ENCODE measurements at regions not wholly inside any gene's neighbourhood (a gene's known extent, or its start where the extent isn't known, plus 50 kb on each side); places are given as distances from the start of the nearest gene placed in this dataset.

DNA sequence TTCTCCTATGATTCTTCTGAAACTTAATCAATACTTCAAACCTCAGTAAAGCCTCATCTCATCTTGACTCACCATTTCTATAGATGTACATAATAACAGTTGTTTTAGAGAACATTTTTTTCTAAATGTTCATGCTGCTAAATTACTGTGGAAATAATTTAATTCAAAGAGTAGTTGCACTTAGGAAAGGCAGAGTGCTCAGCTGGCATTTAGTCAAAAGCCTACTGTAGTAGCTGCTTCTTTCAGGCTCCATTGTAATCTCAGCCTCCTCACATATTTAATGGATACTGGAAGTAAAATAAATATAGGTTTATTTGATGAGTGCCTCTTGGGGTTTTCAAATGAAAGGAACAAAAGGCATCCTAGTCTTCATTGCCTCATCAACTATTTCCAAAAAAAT, 325.0 kb downstream of the CCER1 start:
- no peak overlapping the region for H3K27ac ChIP-seq
- no peaks in the 10 kb centered on the region for H3K27me3 ChIP-seq
- DNase-seq = no peak

GRCh38 chr12:90628213-90628612, 326.8 kb downstream of the CCER1 start:
- Histone ChIP-seq H3K4me3 (no peak overlapping the region), H3K27me3 (no peaks in the 10 kb centered on the region), H3K4me1 (no peaks in the 10 kb centered on the region), H3K27ac (no peak overlapping the region), H3K9me3 (no peaks in the 10 kb centered on the region), H3K36me3 (no peaks in the 10 kb centered on the region), H3K9ac (ENCODE audit: low read depth in 2 of 2, low read length in 2 of 2) (no peak overlapping the region)
- no peak for TF ChIP-seq CTCF (IDR thresholded peaks at IDR 0.05)
- DNase-seq = no peak
- intact Hi-C loops (cut with DNase I) = no loop called here

More for the DNA sequence above, 325.0 kb downstream of the CCER1 start:
- Histone ChIP-seq H3K9me3 (no peaks in the 10 kb centered on the region), H3K36me3 (no peaks in the 10 kb centered on the region), H3K4me1 (no peaks in the 10 kb centered on the region), H3K4me3 (no peak overlapping the region), H3K9ac (ENCODE audit: low read depth in 2 of 2, low read length in 2 of 2) (no peak overlapping the region)
- TF ChIP-seq CTCF (IDR thresholded peaks at IDR 0.05) = no peak
- intact Hi-C loops (cut with DNase I) = no loop called here

GRCh38 chr12:90627180-90627896, 327.6 kb downstream of the CCER1 start:
- H3K9me3 ChIP-seq = no peaks in the 10 kb centered on the region
- no peak for DNase-seq
- H3K4me1 ChIP-seq = no peaks in the 10 kb centered on the region
- H3K36me3 ChIP-seq = no peaks in the 10 kb centered on the region
- H3K4me3 ChIP-seq = no peak overlapping the region
- intact Hi-C loops (cut with DNase I) = no loop called here
- H3K27ac ChIP-seq = no peak overlapping the region
- no peaks in the 10 kb centered on the region for H3K27me3 ChIP-seq
- no peak for TF ChIP-seq CTCF (IDR thresholded peaks at IDR 0.05)
- no peak overlapping the region for H3K9ac ChIP-seq (ENCODE audit: low read depth in 2 of 2, low read length in 2 of 2)

- TF ChIP-seq CTCF (IDR thresholded peaks at IDR 0.05) = no peak
- intact Hi-C loops (cut with DNase I) = no loop called here
- no peaks in the 10 kb centered on the region for H3K9me3 ChIP-seq
- no peak overlapping the region for H3K9ac ChIP-seq (ENCODE audit: low read depth in 2 of 2, low read length in 2 of 2)
- DNase-seq = no peak
- no peaks in the 10 kb centered on the region for H3K27me3 ChIP-seq
- no peak overlapping the region for H3K4me3 ChIP-seq
- no peak overlapping the region for H3K27ac ChIP-seq
- no peaks in the 10 kb centered on the region for H3K4me1 ChIP-seq
- no peaks in the 10 kb centered on the region for H3K36me3 ChIP-seq
These were observed 332.5 kb downstream of the CCER1 start for GRCh38 chr12:90622431-90622830.

DNA sequence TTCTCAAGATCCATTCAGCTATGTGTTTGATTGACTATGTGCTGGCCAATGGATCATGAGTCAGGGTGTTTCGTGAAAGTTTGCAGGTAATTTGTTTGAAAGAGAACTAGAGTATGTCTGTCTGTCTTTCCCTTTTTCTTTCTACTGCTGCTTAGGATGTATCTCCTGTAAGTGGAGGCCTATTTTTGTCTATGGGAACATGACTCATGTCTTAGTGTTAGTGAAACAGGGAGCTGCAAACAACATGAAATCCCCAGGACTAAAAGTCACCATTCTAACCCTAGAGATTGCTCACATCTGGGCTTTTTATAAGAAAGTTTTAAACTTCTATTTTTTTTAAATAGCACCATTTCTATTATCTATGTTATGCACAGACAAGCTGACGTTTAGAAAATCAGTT, 333.0 kb downstream of the CCER1 start:
- H3K9ac ChIP-seq (ENCODE audit: low read depth in 2 of 2, low read length in 2 of 2) = no peak overlapping the region
- no peaks in the 10 kb centered on the region for H3K4me1 ChIP-seq
- no peaks in the 10 kb centered on the region for H3K36me3 ChIP-seq
- intact Hi-C loops (cut with DNase I) = no loop called here
- no peaks in the 10 kb centered on the region for H3K27me3 ChIP-seq
- no peak for TF ChIP-seq CTCF (IDR thresholded peaks at IDR 0.05)
- no peak for DNase-seq
- H3K4me3 ChIP-seq = no peak overlapping the region
- no peaks in the 10 kb centered on the region for H3K9me3 ChIP-seq
- no peak overlapping the region for H3K27ac ChIP-seq

Data from colonic mucosa (tissue), 4 donors.